ENCODE measurements at regions not wholly inside any gene's neighbourhood (a gene's known extent, or its start where the extent isn't known, plus 50 kb on each side); places are given as distances from the start of the nearest gene placed in this dataset.

DNA sequence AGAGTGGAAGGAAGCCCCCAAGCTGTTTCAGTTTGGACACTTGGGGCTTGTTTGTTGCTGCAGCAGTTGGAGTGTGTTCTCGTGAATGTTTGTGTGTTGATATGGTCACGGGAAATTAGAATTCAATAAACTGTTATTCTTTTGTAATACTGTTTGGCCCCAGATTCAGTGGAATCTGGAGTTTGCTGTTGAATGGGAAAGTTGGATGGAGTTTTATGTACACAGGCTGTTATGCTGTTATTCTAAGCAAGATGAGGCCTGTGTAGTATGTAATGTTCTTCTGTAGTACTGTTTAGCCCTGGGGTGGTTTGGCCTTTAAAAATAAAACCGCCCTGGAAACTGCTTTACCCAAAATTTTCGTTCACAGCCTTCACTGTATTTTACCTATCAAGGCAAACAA lies 810.4 kb upstream of the HS6ST1 start:
- Histone ChIP-seq H3K36me3 (ENCODE audit: control insufficient read depth in 2 of 2, extremely low read depth in 1 of 2, insufficient read depth in 2 of 2, low read length in 2 of 2) (no peaks in the 10 kb centered on the region), H3K27ac (ENCODE audit: insufficient read depth, low read depth, low read length) (no peak overlapping the region), H2AFZ (ENCODE audit: low read depth, low read length) (no peak overlapping the region), H3K4me2 (ENCODE audit: insufficient read depth, low read length) (no peak overlapping the region), H3K9me1 (replicated peaks; ENCODE audit: control insufficient read depth, extremely low read depth, insufficient read depth, low read length) (no peaks in the 10 kb centered on the region), H3K9ac (replicated peaks; ENCODE audit: extremely low read depth, insufficient read depth, low read length) (no peak overlapping the region), H3K79me2 (ENCODE audit: control insufficient read depth, insufficient read depth, low read length) (no peaks in the 10 kb centered on the region), H3K9me3 (replicated peaks; ENCODE audit: control insufficient read depth, insufficient read depth, low read length) (peaks cover 2% of the 10 kb centered on the region), H4K20me1 (replicated peaks; ENCODE audit: control insufficient read depth, extremely low read depth, insufficient read depth, low read length) (no peaks in the 10 kb centered on the region), H3K4me1 (ENCODE audit: control insufficient read depth, extremely low read depth, insufficient read depth, low read length) (no peaks in the 10 kb centered on the region), H3K27me3 (ENCODE audit: control insufficient read depth in 2 of 2, insufficient read depth in 2 of 2, low read length in 2 of 2) (no peaks in the 10 kb centered on the region), H3K4me3 (replicated peaks in 1 of 3; ENCODE audit: insufficient read depth in 1 of 3, low read depth in 1 of 3, low read length in 3 of 3) (no peak overlapping the region)
- intact Hi-C loops (cut with micrococcal nuclease) (no loop called here), dilution Hi-C loops (cut with MboI; ENCODE audit: extremely low pct_ligation_motif_present, low sequenced_read_pairs) (no loop called here)
- ChIA-PET POLR2A (no interaction called here), CTCF (no interaction called here)
- TF ChIP-seq POLR2AphosphoS5 (IDR thresholded peaks at IDR 0.05; ENCODE audit: insufficient read depth, low read depth, low read length) (no peak), EZH2 (IDR thresholded peaks at IDR 0.05; ENCODE audit: borderline replicate concordance, low read depth, low read length, severe bottlenecking) (no peak), FOS (IDR thresholded peaks at IDR 0.05; ENCODE audit: borderline replicate concordance, insufficient read depth, low read length) (no peak), POLR2A (IDR thresholded peaks at IDR 0.05; ENCODE audit: low read depth, low read length) (no peak), JUN (IDR thresholded peaks at IDR 0.05; ENCODE audit: borderline replicate concordance, insufficient read depth, insufficient read length, low read depth) (no peak), GATA2 (IDR thresholded peaks at IDR 0.05; ENCODE audit: insufficient read depth, insufficient read length, low read depth, low read length) (no peak)
- TF ChIP-seq, protein P1, sequence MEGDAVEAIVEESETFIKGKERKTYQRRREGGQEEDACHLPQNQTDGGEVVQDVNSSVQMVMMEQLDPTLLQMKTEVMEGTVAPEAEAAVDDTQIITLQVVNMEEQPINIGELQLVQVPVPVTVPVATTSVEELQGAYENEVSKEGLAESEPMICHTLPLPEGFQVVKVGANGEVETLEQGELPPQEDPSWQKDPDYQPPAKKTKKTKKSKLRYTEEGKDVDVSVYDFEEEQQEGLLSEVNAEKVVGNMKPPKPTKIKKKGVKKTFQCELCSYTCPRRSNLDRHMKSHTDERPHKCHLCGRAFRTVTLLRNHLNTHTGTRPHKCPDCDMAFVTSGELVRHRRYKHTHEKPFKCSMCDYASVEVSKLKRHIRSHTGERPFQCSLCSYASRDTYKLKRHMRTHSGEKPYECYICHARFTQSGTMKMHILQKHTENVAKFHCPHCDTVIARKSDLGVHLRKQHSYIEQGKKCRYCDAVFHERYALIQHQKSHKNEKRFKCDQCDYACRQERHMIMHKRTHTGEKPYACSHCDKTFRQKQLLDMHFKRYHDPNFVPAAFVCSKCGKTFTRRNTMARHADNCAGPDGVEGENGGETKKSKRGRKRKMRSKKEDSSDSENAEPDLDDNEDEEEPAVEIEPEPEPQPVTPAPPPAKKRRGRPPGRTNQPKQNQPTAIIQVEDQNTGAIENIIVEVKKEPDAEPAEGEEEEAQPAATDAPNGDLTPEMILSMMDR (IDR thresholded peaks at IDR 0.05; ENCODE audit: extremely low read depth in 1 of 2, insufficient read depth in 1 of 2, low read depth in 1 of 2, low read length in 2 of 2), result no peak
- TF ChIP-seq, protein P2, sequence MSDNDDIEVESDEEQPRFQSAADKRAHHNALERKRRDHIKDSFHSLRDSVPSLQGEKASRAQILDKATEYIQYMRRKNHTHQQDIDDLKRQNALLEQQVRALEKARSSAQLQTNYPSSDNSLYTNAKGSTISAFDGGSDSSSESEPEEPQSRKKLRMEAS (IDR thresholded peaks at IDR 0.05; ENCODE audit: insufficient read depth, insufficient read length), result no peak
- BruUV-seq (replicated peaks), result no TSS peak
- DNase-seq (ENCODE audit: low read depth, low spot score), result no peak
- no peak for FAIRE-seq
